ENCODE measurements at regions not wholly inside any gene's neighbourhood (a gene's known extent, or its start where the extent isn't known, plus 50 kb on each side); places are given as distances from the start of the nearest gene placed in this dataset.

DNA sequence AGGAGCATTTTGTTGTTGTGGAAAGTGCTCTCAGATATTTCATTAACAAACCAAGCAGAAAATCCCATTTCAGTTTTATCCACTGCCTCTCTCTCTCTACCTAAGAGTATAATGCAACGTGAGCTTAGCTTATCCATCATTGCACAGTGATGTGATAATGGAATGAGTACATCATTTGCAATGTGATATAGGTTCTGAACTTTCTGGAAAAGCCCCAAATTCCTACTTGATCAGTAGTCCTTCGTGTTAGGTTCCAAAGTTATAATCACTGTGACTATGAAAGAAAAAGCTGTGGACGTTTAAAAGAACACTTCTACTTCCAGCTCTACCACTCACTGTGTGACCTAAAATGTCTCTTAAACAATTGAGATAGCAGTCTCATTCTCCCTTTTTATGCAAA lies 76.4 kb upstream of the PRMT6 start:
- DNase-seq (ENCODE audit: low read depth) = no peak
- TF ChIP-seq, protein P1, sequence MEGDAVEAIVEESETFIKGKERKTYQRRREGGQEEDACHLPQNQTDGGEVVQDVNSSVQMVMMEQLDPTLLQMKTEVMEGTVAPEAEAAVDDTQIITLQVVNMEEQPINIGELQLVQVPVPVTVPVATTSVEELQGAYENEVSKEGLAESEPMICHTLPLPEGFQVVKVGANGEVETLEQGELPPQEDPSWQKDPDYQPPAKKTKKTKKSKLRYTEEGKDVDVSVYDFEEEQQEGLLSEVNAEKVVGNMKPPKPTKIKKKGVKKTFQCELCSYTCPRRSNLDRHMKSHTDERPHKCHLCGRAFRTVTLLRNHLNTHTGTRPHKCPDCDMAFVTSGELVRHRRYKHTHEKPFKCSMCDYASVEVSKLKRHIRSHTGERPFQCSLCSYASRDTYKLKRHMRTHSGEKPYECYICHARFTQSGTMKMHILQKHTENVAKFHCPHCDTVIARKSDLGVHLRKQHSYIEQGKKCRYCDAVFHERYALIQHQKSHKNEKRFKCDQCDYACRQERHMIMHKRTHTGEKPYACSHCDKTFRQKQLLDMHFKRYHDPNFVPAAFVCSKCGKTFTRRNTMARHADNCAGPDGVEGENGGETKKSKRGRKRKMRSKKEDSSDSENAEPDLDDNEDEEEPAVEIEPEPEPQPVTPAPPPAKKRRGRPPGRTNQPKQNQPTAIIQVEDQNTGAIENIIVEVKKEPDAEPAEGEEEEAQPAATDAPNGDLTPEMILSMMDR (conservative IDR thresholded peaks at IDR 0.05; ENCODE audit: low read depth, low read length) = no peak

DNA sequence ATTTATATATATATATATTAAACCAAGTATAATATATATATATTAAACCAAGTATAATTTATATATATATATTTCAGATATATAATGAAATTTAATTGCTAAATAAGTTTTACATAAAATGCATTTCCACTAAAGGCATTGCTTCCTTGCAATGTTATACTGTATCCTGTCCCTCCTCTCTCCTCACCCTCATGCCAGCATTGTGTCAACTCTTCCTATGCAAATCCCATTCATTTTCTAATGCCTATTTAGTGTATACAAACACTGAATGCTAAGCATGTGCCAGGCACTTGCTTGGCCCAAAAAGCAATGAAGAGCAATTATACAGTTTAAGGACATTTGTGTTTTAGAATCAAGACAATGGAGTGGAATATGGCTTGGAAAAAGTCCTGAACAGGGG lies 71.7 kb upstream of the PRMT6 start:
- TF ChIP-seq, protein P1 (conservative IDR thresholded peaks at IDR 0.05; ENCODE audit: low read depth, low read length) = no peak
- no peak for DNase-seq (ENCODE audit: low read depth)
- no peak overlapping the region for H3K4me3 ChIP-seq (ENCODE audit: low read depth, low read length)

More for the DNA sequence above, 76.4 kb upstream of the PRMT6 start:
- no peak overlapping the region for H3K4me3 ChIP-seq (ENCODE audit: low read depth, low read length)

DNA sequence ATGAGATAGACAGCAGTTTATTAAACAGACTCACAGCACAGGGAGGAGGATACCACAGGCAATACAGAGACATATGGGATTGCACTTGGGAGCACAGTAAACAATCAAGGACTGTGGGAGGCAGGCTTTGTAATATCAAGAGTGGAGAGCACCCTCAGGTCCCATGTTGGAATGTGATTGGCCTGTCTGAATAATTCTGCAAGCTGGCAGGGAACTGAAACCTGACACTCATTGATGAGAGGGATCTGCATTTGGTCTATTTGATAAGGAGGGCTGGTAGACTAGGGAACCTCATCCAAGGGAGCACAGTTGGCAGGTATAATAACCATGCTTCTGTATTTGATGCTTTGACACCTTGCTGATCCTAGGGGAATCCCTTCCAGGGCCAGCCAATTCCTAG lies 69.9 kb upstream of the PRMT6 start:
- H3K4me3 ChIP-seq (ENCODE audit: low read depth, low read length) = no peak overlapping the region
- TF ChIP-seq, protein P1 (conservative IDR thresholded peaks at IDR 0.05; ENCODE audit: low read depth, low read length) = no peak
- DNase-seq (ENCODE audit: low read depth) = no peak

DNA sequence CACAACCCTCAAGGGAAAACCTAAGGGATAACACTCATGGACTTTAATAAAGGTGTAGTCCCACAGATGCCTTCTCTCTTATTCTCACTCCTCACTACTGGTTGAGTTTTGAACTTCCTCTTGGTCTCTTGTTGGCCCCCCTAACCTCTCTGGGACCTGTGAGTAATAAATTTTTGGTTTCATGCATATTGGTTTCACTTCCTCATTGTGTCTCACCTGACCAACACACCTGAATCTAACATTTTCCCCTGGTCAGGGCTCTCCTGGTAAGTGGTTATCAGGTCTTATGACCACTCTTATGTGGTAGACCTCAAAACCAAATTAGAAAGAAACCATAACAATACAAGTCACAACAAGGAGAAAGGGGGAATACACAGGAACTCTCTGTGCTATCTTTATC lies 60.5 kb upstream of the PRMT6 start:
- H3K4me3 ChIP-seq (ENCODE audit: low read depth, low read length) = no peak overlapping the region
- DNase-seq (ENCODE audit: low read depth) = no peak
- TF ChIP-seq, protein P1 (conservative IDR thresholded peaks at IDR 0.05; ENCODE audit: low read depth, low read length) = no peak

DNA sequence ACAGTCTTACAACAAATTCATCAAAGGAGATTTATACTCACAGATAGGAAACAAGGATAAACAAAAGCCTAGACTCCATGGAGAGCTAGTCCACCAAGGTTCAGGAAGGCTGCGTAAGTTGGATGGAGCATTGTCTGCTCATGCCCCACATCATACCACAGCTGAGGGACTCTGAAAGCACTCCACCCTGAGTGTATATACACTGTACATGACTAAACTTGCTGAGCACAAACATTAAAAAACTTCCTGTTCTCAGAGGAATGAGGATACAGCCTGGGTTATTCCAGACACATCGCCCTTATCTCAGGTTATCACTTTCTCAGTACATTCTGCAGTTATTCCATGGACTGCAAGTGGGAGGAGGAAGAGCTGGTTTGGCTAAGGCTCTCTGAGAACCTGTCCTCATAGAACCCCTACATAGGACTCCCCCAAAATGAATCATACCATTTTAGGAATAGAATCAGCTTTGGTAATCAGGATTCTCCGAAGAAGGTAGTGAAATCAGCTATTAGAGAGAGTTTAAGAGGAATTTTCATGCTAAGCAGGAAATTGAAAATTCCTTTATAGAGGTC lies 58.0 kb upstream of the PRMT6 start:
- H3K4me3 ChIP-seq (ENCODE audit: low read depth, low read length) = no peak overlapping the region
- TF ChIP-seq, protein P1 (conservative IDR thresholded peaks at IDR 0.05; ENCODE audit: low read depth, low read length) = no peak
- DNase-seq (ENCODE audit: low read depth) = no peak

DNA sequence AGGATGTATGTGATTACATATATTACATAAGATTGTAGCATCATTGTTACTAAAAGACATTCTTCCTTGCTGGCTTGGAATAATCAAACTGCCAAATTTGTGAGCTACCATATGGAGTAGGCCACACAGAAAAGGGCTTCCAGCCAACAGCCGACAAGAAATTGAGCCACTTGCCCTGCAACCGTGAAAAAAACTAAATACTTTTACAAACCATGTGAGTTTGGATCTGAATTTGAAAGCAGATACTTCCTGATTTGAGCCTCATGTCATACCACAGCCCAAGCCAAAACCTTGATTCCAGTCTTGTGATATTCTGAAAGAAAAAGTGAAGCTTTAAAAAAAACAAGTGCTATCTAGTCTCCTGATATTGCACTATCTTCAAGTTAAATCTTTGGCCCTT lies 55.6 kb upstream of the PRMT6 start:
- TF ChIP-seq, protein P1 (conservative IDR thresholded peaks at IDR 0.05; ENCODE audit: low read depth, low read length) = no peak
- no peak for DNase-seq (ENCODE audit: low read depth)
- H3K4me3 ChIP-seq (ENCODE audit: low read depth, low read length) = no peak overlapping the region

DNA sequence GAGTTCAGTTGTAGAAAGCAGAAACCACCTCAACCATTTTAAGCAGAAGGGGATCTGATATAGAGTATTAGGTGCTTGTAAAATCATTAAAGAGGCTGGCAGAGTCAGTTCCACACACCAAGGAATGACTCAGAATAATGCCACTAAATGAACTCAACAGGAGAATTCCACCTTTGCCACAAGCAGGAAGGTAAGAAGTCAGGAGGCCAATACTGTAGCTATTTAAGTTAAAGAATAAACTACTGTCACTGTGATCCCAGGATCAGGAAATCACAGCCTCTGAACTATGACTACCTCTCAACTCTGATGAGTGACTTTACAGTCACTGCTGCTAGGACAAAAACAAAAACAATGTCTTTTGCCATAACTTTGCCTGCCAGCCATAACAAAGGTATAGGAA lies 52.5 kb upstream of the PRMT6 start:
- TF ChIP-seq, protein P1 (conservative IDR thresholded peaks at IDR 0.05; ENCODE audit: low read depth, low read length) = no peak
- peak; percentile 42 for DNase-seq (ENCODE audit: low read depth)
- H3K4me3 ChIP-seq (ENCODE audit: low read depth, low read length) = no peak overlapping the region
